ENCODE measurements at regions not wholly inside any gene's neighbourhood (a gene's known extent, or its start where the extent isn't known, plus 50 kb on each side); places are given as distances from the start of the nearest gene placed in this dataset.

- Histone ChIP-seq H3K4me3 (no peak overlapping the region), H4K20me1 (ENCODE audit: control insufficient read depth, insufficient read depth) (no peaks in the 10 kb centered on the region), H3K27me3 (replicated peaks in 1 of 2; ENCODE audit: control insufficient read depth in 2 of 2, insufficient read depth in 2 of 2, low read length in 1 of 2) (no peaks in the 10 kb centered on the region), H3K27ac (ENCODE audit: control insufficient read depth, insufficient read depth) (no peak overlapping the region), H3K4me1 (ENCODE audit: control insufficient read depth, insufficient read depth, low read length) (no peaks in the 10 kb centered on the region), H3K79me2 (ENCODE audit: control insufficient read depth, insufficient read depth, low read length) (no peaks in the 10 kb centered on the region), H3K4me2 (ENCODE audit: control insufficient read depth, insufficient read depth) (no peak overlapping the region), H2AFZ (ENCODE audit: control insufficient read depth, low read depth, low read length) (no peak overlapping the region), H3K36me3 (ENCODE audit: control insufficient read depth in 2 of 2, insufficient read depth in 2 of 2, low read length in 1 of 2) (no peaks in the 10 kb centered on the region), H3K9ac (ENCODE audit: control insufficient read depth, insufficient read depth, low read length) (no peak overlapping the region), H3K9me3 (replicated peaks; ENCODE audit: control insufficient read depth, insufficient read depth, low read length) (no peaks in the 10 kb centered on the region; the same call in 2 of the 3 replicates)
- ChIA-PET POLR2A (no interaction called here), RAD21 (ENCODE audit: unreplicated experiment) (no interaction called here), CTCF (no interaction called here), SMC1A (ENCODE audit: uncharacterized antibody, unreplicated experiment) (no interaction called here)
- WGBS (ENCODE audit: insufficient coverage, insufficient replicate concordance, low lambda C conversion rate, missing lambda C conversion rate), result 0% methylated on average over 1 of the region's 1 CpG
- no peak for ATAC-seq
- no peak for DNase-seq (ENCODE audit: low read depth, low spot score)
- FAIRE-seq, result no peak
- intact Hi-C loops (cut with micrococcal nuclease; ENCODE audit: unreplicated experiment) (no loop called here), in situ Hi-C loops (cut with MboI) (no loop called here)
- BruUV-seq (replicated peaks), result no TSS peak
- TF ChIP-seq BCL11A (IDR thresholded peaks at IDR 0.05; ENCODE audit: low read depth, low read length), result no peak
- no peak for TF ChIP-seq MAX (IDR thresholded peaks at IDR 0.05; ENCODE audit: low read depth, low read length)
- no peak for TF ChIP-seq FOXM1 (IDR thresholded peaks at IDR 0.05; ENCODE audit: low read depth, low read length)
- no peak for TF ChIP-seq NRF1 (conservative IDR thresholded peaks at IDR 0.05; ENCODE audit: low read depth, low read length)
- no peak for TF ChIP-seq IRF4 (IDR thresholded peaks at IDR 0.05; ENCODE audit: low read depth, low read length)
- TF ChIP-seq RCOR1 (conservative IDR thresholded peaks at IDR 0.05; ENCODE audit: low read depth, low read length), result no peak
- TF ChIP-seq ZNF687 (IDR thresholded peaks at IDR 0.05), result no peak
- TF ChIP-seq YBX1 (IDR thresholded peaks at IDR 0.05), result no peak
- no peak for TF ChIP-seq CREB1 (IDR thresholded peaks at IDR 0.05; ENCODE audit: low read depth)
- TF ChIP-seq HCFC1 (IDR thresholded peaks at IDR 0.05; ENCODE audit: low read length), result no peak
- TF ChIP-seq FOXK2 (IDR thresholded peaks at IDR 0.05), result no peak
- no peak for TF ChIP-seq PML (IDR thresholded peaks at IDR 0.05; ENCODE audit: low read length)
- TF ChIP-seq POU2F2 (IDR thresholded peaks at IDR 0.05; ENCODE audit: borderline replicate concordance, low read depth, low read length), result no peak
- TF ChIP-seq LARP7 (IDR thresholded peaks at IDR 0.05), result no peak
Observed at GRCh38 chr16:64621616-64622015, 500.2 kb downstream of the CDH11 start.
